Thyroid gland (tissue), 4 donors: ENCODE measurements at regions not wholly inside any gene's neighbourhood (a gene's known extent, or its start where the extent isn't known, plus 50 kb on each side); places are given as distances from the start of the nearest gene placed in this dataset.

Experiments used
- DNase-seq, 2 donors: peaks; one replicate each; pipeline ENCODE4 v3.0.0-alpha.2; 2019
- H3K27ac ChIP-seq, 3 donors: fragments of 200-600 bp; sonication (generic); 1 replicate in 2 of 3; 2 replicates in 1 of 3; pipeline ENCODE4 v1.5.1; 2016 to 2019; ENCODE audit warnings: mild to moderate bottlenecking in 1 of 3, moderate library complexity in 1 of 3
- H3K27me3 ChIP-seq: fragments of 200-600 bp; sonication (generic); one replicate; pipeline ENCODE4 v1.5.1; 2019
- H3K36me3 ChIP-seq, 2 donors: fragments of 200-600 bp; sonication (generic); one replicate each; pipeline ENCODE4 v1.5.1; 2016 to 2019
- H3K4me1 ChIP-seq, 2 donors: fragments of 200-600 bp; sonication (generic); one replicate each; pipeline ENCODE4 v1.5.1; 2017 to 2019
- H3K4me3 ChIP-seq, 3 donors: fragments of 200-600 bp; sonication (generic); replicated peaks in 1 of 3; 1 replicate in 2 of 3; 2 replicates in 1 of 3; pipeline ENCODE4 v1.5.1; 2016; ENCODE audit warnings: mild to moderate bottlenecking in 1 of 3
- H3K9me3 ChIP-seq: fragments of 200-600 bp; sonication (generic); one replicate; pipeline ENCODE4 v1.5.1; 2017
- CTCF ChIP-seq, 6 experiments: fragments of 200-600 bp in 3 of 6; fragments of 450-650 bp in 3 of 6; sonication (generic) in 3 of 6; IDR thresholded peaks; one replicate each; pipeline ENCODE4 v1.5.1; 2016 to 2019; ENCODE audit warnings: antibody characterized with exemption in 6 of 6, mild to moderate bottlenecking in 2 of 6, inconsistent platforms in 1 of 6, moderate library complexity in 1 of 6
- POLR2A ChIP-seq, 2 donors: fragments of 450-650 bp; IDR thresholded peaks; one replicate each; pipeline ENCODE4 v1.6.1; 2017; ENCODE audit warnings: antibody characterized with exemption in 2 of 2, mild to moderate bottlenecking in 2 of 2, moderate library complexity in 1 of 2
- WGBS, 2 donors: methylation state at CpG; one replicate each; pipeline ENCODE4 v1.1.5; 2017; 5-methylcytosine and 5-hydroxymethylcytosine counted together
- intact Hi-C: fragments of 100-400 bp; cut with DNase I; formaldehyde crosslinking; loops from one replicate; pipeline ENCODE4 v1.15.1; 2023

- 61 to 70% methylated on average over 2 of the region's 2 CpGs for WGBS, 2 donors
- TF ChIP-seq POLR2A (IDR thresholded peaks at IDR 0.05) (no peak), CTCF (IDR thresholded peaks at IDR 0.05) (no peak)
- Histone ChIP-seq H3K27ac (no peak overlapping the region), H3K27me3 (no peaks in the 10 kb centered on the region), H3K36me3 (no peaks in the 10 kb centered on the region), H3K9me3 (no peaks in the 10 kb centered on the region), H3K4me1 (no peaks in the 10 kb centered on the region), H3K4me3 (no peak overlapping the region)
- intact Hi-C loops: no loop called here
- DNase-seq: no peak
Observed at GRCh38 chr5:26310415-26310814, 728.0 kb downstream of the CDH9 start.

GRCh38 chr5:26295541-26295940, 742.8 kb downstream of the CDH9 start:
- intact Hi-C loops: no loop called here
- H3K4me3 ChIP-seq: no peak overlapping the region
- H3K27ac ChIP-seq: no peak overlapping the region
- no peaks in the 10 kb centered on the region for H3K4me1 ChIP-seq
- DNase-seq: no peak
- no peaks in the 10 kb centered on the region for H3K27me3 ChIP-seq
- TF ChIP-seq POLR2A (IDR thresholded peaks at IDR 0.05): no peak
- no peak for TF ChIP-seq CTCF (IDR thresholded peaks at IDR 0.05)
- 75 to 81% methylated on average over 1 of the region's 1 CpG for WGBS, 2 donors
- no peaks in the 10 kb centered on the region for H3K36me3 ChIP-seq
- no peaks in the 10 kb centered on the region for H3K9me3 ChIP-seq

GRCh38 chr5:26282190-26282589, 756.2 kb downstream of the CDH9 start:
- no peaks in the 10 kb centered on the region for H3K36me3 ChIP-seq
- 85 to 94% methylated on average over 1 of the region's 1 CpG for WGBS, 2 donors
- TF ChIP-seq POLR2A (IDR thresholded peaks at IDR 0.05) (no peak), CTCF (IDR thresholded peaks at IDR 0.05) (no peak)
- no peaks in the 10 kb centered on the region for H3K27me3 ChIP-seq
- no peak overlapping the region for H3K27ac ChIP-seq
- H3K4me3 ChIP-seq: no peak overlapping the region
- DNase-seq: no peak
- intact Hi-C loops: no loop called here
- H3K9me3 ChIP-seq: no peaks in the 10 kb centered on the region
- no peaks in the 10 kb centered on the region for H3K4me1 ChIP-seq

GRCh38 chr5:26278078-26278477, 760.3 kb downstream of the CDH9 start:
- Histone ChIP-seq H3K27ac (no peak overlapping the region), H3K9me3 (no peaks in the 10 kb centered on the region), H3K4me3 (no peak overlapping the region), H3K36me3 (no peaks in the 10 kb centered on the region), H3K27me3 (no peaks in the 10 kb centered on the region), H3K4me1 (no peaks in the 10 kb centered on the region)
- TF ChIP-seq POLR2A (IDR thresholded peaks at IDR 0.05): no peak
- no peak for TF ChIP-seq CTCF (IDR thresholded peaks at IDR 0.05)
- intact Hi-C loops: no loop called here
- 62 to 65% methylated on average over 2 of the region's 2 CpGs for WGBS, 2 donors
- no peak for DNase-seq

- DNase-seq: no peak
- intact Hi-C loops: no loop called here
- Histone ChIP-seq H3K9me3 (no peaks in the 10 kb centered on the region), H3K36me3 (no peaks in the 10 kb centered on the region), H3K27me3 (no peaks in the 10 kb centered on the region), H3K4me1 (no peaks in the 10 kb centered on the region), H3K27ac (no peak overlapping the region), H3K4me3 (no peak overlapping the region)
- no peak for TF ChIP-seq POLR2A (IDR thresholded peaks at IDR 0.05)
- no peak for TF ChIP-seq CTCF (IDR thresholded peaks at IDR 0.05)
- 60 to 61% methylated on average over 1 of the region's 1 CpG for WGBS, 2 donors
Observed at GRCh38 chr5:26259081-26259480, 779.3 kb downstream of the CDH9 start.
